Astrocyte of the hippocampus (primary cell): ENCODE measurements at regions not wholly inside any gene's neighbourhood (a gene's known extent, or its start where the extent isn't known, plus 50 kb on each side); places are given as distances from the start of the nearest gene placed in this dataset.
"Not testable (repeated sequence)": the region's sequence is repeated elsewhere in the genome, so short reads cannot be mapped to it uniquely, and the experiment has no call there.

Experiments used
- DNase-seq: peaks from one replicate; pipeline ENCODE4 v3.0.0; 2011; ENCODE audit warnings: low read depth, low spot score

GRCh38 chr18:41899535-41899934, 55.5 kb upstream of the PIK3C3 start:
- DNase-seq = no peak

DNA sequence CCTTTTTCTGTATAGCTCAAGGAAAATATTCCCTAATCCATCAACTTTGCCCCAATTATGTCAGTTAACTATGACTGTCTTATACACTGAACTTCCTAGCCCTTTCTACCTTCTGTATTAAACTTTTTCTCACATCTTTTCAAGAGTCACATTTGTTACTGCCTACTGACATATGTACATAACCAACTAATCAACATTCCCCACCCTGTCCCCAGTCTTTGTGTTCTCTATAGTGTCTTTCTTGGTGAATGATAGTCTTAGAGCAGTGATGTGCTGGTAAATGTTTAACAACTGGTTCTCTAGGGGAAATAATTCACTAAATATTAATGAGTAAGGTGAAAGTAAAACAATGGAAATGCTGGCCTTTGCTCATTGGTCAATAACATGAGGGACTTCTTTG, 61.6 kb upstream of the PIK3C3 start:
- no peak for DNase-seq

GRCh38 chr18:41887100-41887499, 67.9 kb upstream of the PIK3C3 start:
- DNase-seq = peak; percentile 67

GRCh38 chr18:41886126-41886807, 68.8 kb upstream of the PIK3C3 start:
- no peak for DNase-seq

GRCh38 chr18:41881285-41881684, 73.7 kb upstream of the PIK3C3 start:
- DNase-seq = no peak

GRCh38 chr18:41879256-41879655, 75.8 kb upstream of the PIK3C3 start:
- DNase-seq = no peak

- peak; percentile 33 for DNase-seq
These were observed 79.8 kb upstream of the PIK3C3 start for GRCh38 chr18:41875094-41875780.

GRCh38 chr18:41873730-41874129, 81.3 kb upstream of the PIK3C3 start:
- no peak for DNase-seq

GRCh38 chr18:41872206-41872605, 82.8 kb upstream of the PIK3C3 start:
- no peak for DNase-seq

DNA sequence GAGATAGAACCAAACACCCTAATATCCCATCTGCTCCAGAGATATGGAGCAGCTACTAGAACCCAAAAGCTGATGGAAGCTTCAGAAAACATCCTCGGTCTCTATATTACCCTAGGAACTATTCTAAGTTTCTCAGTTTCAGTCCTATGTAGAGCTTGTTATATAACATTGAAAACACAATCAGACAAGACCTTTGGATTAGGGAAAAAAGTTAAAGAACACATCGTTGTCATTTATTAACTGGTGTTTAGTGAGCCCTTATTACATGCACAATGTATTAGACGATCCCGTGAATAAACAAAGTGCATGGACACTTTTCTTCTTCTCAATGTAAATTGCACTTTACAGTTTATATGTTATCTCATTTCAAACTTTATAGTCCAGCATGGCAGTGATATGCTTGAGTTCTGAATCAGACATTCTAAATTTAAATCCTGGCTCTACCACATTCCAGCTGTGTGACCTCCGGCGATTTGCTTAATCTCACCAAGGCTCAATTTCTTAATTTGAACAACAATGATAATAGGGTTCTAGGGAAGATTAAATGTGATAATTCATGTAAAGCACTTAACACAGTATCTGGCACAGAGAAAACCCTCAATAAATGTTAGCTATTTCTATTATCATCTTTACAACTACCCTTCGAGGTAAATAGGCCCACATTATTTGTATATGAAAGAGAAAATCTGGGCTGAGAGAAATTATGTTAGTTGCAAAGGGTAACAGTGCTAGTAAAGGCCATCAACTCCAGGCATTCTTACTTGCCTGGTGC, 83.6 kb upstream of the PIK3C3 start:
- no peak for DNase-seq

GRCh38 chr18:41870817-41871216, 84.2 kb upstream of the PIK3C3 start:
- no peak for DNase-seq

DNA sequence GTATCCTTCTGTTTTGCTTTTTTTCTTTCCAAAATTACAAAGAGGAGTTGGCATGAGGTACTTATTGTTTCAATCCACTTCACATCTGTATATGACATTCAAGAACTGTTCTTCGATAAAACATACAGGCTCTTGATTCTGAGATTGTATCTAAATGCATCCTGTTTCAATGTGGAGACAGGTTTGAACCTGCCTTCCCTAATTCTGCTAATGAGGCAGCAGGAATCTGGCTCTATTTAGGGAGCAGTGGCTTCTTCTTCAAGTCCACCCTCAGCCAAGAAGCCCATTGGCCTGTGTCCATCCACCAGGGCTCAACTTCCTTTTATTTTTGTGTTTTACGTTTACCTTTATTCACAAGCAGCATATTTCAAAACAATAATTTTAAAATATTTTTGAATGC, 84.8 kb upstream of the PIK3C3 start:
- no peak for DNase-seq

GRCh38 chr18:41865796-41866195, 89.2 kb upstream of the PIK3C3 start:
- not testable (repeated sequence) for DNase-seq

- DNase-seq = no peak
These were observed 90.8 kb upstream of the PIK3C3 start for GRCh38 chr18:41864216-41864615.

- no peak for DNase-seq
These were observed 92.1 kb upstream of the PIK3C3 start for GRCh38 chr18:41862921-41863320.

DNA sequence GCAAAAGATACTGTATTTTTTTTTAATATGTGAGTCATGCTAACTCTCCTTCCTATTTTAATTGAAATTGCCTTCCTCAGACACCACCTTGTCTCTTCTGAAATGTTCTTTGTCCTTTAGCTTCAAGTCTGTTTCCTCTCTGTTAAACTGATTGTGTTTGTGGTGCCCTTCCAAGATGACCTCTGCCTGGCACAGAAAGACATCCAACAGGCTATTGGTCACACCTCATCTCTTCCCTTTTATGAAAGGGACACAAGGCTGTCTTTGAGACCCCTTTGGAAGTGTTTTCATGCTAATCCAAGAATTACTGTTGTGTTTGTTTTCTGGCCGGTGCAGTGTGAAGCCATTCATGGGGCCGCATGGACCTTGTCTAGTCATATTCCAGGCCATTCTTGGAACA, 94.0 kb upstream of the PIK3C3 start:
- DNase-seq = no peak

GRCh38 chr18:41858761-41859555, 96.1 kb upstream of the PIK3C3 start:
- no peak for DNase-seq

- no peak for DNase-seq
These were observed 101.8 kb upstream of the PIK3C3 start for GRCh38 chr18:41853280-41853679.

- no peak for DNase-seq
These were observed 104.3 kb upstream of the PIK3C3 start for GRCh38 chr18:41850781-41851180.

- no peak for DNase-seq
These were observed 105.4 kb upstream of the PIK3C3 start for GRCh38 chr18:41849632-41850031.

DNA sequence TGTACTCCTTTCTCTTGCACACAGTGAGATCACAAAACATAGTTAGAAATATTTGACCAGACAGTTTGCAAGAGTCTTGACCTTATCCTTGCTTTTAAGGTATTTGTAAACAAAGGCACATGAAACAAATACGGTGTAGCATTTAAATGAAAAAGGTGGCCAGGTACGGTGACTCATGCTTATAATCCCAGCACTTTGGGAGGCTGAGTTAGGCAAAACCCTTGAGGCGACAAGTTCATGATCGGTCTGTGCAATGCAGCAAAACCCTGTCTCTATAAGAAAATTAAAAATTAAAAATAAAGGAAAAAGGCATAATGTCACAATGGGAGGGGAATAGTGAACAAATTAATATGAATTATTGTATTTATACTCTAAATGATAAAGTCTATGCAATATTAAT, 109.5 kb upstream of the PIK3C3 start:
- no peak for DNase-seq

- DNase-seq = no peak
These were observed 112.1 kb upstream of the PIK3C3 start for GRCh38 chr18:41842886-41843285.
